NCI-H2029 treated with DMSO at 0.1 percent for 48 hours (cell line): ENCODE measurements at regions not wholly inside any gene's neighbourhood (a gene's known extent, or its start where the extent isn't known, plus 50 kb on each side); places are given as distances from the start of the nearest gene placed in this dataset.

Experiments
- DNase-seq: peaks from one replicate; lab custom pipeline; 2025; lab: John Stamatoyannopoulos, UW

DNA sequence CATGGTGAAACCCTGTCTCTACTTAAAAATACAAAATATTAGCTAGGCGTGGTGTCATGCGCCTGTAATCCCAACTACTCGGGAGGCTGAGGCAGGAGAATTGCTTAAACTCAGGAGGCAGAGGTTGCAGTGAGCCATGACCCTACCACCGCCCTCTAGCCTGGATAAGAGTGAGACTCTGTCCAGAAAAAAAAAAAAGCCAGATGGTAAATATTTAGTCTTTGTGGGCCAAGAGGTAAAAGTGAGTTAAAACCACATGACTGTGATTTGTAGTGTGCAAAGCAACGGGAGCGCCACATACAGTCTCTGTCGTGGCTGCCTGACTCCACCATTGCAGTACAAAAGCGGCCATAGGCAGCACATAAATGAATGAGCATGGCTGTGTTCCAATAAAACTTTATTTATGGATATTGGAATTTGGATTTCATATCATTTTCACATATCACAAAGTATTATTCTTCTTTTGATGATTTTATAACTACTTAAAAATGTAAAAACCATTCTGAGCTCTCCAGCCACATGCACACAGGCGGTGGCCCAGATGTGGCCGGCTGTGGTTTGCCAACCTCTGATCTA is 51.8 kb upstream of the CASZ1 start:
- no peak for DNase-seq

- DNase-seq: no peak
Observed at GRCh38 chr1:10850026-10850425, 53.6 kb upstream of the CASZ1 start.

GRCh38 chr1:10851024-10852013 is 54.9 kb upstream of the CASZ1 start:
- no peak for DNase-seq

DNA sequence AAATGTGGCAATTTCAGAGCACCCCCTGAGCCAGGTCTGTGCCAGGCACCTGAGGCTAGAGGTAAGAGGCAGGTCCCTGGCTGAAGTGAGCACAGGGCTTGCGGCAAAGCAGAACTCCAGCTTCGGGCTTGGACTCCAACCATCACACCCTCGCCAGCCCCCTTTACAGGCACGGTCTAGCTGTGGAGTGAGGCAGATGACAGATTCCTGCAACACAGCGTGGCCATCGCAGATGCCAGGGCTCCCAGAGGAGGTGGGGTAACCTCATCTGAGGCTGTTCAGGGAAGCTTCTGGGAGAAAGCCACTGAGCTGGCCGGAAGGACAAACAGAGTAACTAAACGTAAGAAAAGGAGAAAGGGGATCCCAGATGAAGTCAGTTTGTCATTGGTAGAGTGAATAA is 55.6 kb upstream of the CASZ1 start:
- no peak for DNase-seq

DNA sequence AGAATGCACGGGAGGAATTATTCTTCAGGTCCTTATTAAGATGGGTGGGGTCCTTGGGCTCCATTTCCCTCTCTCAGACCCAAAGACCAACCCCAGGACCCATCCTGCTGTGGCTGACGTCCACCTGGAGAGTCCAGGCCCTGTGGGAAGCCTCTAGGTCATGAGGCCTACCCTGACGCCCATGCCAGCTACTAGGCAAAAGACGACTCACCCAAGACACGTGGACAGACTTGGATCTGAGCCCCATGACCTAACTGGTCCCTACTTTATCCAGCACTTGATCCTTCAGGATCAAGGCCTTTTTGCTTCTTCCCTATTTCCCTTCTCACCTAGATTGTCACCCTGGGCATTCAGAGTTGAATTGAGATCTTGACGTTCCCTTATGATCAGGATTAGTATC is 56.0 kb upstream of the CASZ1 start:
- no peak for DNase-seq

- no peak for DNase-seq
Observed at GRCh38 chr1:10852998-10853520, 56.6 kb upstream of the CASZ1 start.

- DNase-seq: no peak
Observed at GRCh38 chr1:10853701-10854100, 57.3 kb upstream of the CASZ1 start.

GRCh38 chr1:10854856-10855459 is 58.5 kb upstream of the CASZ1 start:
- DNase-seq: no peak

DNA sequence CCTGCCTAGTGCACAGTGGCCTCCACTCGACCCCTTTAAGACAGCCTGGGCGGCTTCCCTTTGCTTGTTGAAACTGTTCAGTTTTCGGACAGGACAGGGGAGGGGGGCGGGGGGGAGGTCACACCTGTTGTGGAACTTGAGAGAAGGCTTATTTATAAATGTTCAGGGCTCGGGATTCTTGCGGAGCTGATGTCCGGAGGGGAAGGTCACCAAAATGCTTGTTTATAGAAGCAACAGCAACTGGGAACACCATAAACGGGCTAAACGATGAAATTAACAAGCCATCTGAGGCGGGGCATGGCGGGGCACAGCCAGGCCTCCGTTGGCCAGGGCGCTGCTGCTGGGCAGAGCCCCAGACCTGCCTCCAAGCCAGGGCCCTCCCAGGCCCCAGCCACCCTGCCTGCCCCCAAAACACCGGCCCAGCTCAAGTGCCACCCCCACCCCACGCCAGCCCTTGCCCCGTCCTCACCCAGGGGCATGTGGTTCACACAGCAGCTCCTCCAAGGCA is 59.8 kb upstream of the CASZ1 start:
- DNase-seq: no peak

DNA sequence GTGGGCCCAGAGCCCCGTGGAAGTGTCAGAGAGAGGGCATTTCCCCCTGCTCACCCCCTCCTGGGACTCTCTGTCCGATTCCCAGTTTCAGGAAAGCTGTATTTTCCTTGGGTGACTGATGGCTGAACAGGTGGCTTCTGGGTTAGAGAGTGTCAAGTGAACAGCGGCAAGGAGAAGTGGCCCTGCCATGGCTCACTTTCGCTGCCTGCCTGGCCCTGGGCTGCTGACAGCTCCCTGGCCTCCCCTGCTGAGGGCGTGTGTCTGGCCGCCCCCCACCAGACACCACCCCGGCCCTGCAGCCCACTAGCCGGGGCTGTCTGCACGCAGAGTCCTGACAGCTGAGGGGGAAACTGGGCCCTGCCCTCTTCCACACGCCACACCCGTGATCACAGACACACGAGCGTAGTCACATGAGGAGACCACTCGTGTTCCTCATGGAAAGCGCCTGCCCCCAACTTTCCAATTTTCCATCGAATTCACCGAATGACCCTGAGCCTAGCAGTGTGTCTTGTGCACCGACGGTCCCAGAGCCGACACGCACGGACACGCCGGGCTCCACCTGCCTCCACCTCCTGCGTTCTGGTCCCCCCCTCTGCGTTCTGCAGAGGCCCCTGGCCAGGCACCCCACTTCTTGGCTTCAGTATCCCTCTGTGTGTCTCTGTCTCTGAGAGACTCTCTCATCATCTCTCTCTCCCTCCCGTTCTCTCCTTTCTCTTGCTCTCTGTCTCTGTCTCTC is 60.6 kb upstream of the CASZ1 start:
- DNase-seq: no peak

DNA sequence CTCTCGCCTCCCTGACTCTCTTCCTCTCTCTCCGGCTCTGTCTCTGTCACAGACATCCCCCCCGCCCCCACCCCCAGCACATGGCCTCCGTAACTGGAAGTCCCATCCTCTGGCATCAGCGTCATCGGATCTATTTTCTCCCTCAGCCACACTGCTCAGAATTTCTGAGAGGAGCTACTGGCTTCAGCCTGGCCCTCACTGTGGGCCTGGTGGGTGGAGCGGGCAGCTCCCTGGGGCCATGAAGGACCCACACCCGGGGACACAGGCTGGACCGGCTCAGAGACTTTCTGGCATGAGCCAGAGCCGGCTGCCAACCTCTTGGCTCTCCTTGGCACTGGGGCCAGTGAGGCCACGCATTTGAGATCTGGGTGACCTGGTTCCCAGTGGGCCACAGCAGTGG is 61.2 kb upstream of the CASZ1 start:
- DNase-seq: no peak

DNA sequence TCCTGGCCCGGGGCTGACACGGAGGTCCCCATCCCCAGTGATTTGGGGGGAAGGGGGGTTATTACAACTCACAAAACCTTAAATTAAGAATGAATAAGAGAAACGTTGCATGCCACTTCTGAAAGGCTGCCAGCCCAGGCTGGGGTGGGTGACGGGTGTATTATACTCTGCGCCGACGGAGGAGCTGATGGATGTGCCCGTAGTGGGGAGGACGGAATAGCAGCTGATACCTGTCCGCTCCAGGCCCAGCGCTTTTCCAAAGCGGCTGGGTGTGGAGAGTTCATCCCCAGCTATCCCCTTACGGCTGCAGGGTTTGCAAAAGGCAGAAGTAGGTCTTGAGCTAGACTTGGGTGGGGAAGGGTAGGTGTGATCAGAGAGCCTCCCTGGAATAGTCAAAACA is 63.8 kb upstream of the CASZ1 start:
- DNase-seq: no peak

GRCh38 chr1:10860682-10861081 is 64.2 kb upstream of the CASZ1 start:
- no peak for DNase-seq

GRCh38 chr1:10861822-10862221 is 65.4 kb upstream of the CASZ1 start:
- no peak for DNase-seq

DNA sequence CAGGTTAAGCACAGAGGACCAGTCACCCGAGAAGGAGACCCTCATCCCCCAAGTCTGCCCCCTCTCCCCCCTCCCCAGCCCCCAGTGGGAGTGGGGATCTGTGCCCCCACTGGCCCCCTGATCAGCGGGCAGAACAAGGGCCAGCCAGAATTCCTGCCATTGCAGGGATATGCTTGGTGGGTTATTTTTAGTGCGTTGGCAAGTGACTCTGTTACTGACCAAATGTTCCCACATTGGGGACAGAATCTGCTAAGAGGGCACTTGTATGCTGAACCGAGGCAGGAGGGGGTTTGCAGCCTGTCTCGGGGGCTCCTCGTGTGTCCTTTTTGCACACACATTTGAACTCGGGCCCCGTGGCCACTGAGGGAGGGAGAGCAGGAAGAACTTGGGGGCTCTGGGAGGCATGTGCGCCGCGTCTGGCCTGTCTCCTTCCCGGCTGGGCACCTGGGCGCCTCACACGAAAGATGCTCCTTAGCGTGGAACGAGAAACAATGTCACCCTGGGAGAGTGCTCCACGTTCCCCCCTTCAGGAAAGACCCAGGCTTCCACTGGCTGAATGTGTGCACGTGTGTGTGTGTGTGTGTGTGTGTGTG is 66.4 kb upstream of the CASZ1 start:
- no peak for DNase-seq

- DNase-seq: no peak
Observed at GRCh38 chr1:10863886-10864285, 67.4 kb upstream of the CASZ1 start.

DNA sequence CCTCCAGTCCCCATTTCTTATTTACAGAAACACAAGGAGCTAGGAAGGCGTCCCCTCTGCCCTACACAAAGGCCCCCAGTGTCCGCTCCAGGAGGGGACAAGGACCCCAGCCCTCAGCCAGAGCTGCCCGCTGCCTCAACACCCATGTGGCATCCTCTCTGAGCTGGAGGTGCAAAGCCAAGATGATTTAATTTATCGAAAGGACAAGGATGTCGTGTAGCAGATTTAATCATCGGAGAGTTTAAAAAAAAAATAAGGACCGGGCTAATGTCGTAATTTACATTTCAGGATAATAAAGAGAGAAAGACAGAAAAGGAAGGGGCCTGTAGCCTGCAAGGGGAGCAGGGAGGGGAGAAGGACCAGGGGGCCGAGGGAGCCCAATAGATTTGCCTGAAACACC is 68.3 kb upstream of the CASZ1 start:
- DNase-seq: no peak

DNA sequence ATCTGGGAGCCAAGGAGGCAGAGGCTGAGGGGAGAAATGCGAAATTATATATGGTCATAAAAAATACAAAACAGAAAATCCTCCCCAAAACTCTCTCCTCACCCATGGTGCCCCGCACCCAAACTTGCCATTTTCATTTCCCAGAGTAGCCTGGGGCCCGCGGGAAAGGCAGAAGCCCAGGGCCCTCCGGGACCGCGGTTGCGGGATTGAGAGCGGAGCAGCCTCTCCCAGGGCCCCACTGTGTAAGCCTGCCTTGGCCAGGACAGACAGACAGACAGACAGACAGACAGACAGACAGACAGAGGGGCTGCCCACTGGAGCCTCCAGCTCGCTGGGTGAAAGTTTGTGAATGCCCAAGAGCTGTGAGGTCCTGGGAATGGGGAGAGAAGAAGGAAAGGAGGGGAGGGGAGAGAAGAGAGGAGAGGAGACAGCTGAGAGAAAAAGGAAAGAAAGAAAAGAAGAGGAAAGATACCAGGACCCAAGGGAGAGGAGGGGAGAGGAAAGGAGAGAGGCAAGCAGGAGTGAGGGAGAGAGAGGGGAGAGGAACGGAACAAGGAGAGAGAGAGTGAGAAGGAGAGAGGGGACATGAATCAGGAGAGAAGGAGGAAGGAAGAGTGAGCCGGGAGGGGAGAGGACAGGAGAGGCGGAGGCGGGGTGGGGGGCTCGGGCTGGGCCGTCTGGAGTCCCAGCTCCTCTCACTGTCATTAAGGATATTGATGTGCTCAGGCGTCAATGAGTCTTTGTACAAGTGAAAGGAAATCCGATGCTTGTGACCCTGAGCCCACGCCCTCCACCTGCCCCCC is 69.3 kb upstream of the CASZ1 start:
- DNase-seq: no peak

DNA sequence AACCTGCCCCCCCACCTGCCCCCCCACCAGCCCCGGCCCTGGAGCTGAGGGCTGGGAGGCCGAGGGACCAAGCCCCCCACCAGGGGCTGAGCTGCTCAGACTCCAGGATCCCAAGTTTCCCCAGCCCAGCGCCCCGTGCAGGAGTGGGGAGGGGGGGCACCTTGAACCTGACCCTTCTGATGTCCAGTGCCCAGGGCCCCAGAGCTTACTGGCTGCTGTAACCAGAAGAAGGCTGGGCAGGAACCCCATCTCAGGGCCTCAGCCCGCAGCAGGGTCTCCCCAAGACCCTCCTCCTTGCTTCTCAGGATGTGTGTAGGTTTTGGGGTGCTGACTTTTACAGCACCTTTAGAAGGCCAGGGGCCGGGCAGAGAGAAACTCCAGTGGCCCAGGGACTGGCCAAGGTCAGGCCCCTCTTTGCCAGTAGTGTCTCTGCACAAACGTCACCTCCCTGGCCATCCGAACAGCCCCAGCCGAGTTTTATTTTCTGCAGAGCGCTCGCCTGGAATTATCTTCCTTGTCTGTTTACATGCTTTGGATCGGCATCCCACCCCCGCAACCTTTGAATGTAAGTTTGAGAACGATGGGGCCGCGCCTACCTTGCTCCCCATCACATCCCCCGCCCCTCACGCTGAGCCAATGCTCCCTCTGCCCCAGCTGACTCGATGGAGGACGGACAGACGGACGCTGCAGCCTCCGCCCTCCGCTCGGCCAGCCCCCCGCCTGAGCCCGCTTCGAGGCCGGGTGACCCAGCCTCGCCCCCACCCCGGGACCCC is 70.1 kb upstream of the CASZ1 start:
- DNase-seq: no peak

DNA sequence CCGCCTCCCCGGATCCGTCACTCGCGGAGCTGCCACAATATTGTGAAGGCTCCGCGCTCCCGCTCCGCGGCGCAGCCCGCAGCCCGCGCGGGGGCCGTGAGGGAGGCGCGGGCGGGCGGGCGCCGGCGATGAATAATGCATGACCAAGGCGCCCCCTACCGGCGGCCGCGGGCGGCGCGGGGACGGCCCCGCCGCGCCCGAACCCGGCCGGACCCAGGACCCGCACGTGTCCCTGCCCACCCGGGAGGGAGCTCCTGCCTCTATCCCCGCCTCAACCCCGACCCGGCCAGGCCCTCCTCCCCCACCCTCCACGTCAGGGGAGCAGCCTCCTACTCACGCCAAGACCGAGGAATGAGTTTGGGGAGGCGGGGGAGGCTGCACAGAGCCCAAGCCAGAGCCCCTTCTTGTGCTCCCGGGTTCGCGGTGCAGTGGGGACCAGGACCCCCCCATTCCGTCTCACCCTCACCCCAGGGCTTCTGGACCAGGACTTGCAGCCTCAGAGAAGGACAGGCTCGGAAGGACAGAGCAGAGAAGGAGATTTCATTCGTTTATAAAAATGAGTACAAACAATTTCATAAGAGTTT is 70.8 kb upstream of the CASZ1 start:
- no peak for DNase-seq
